Hepatocyte (in vitro differentiated cells): ENCODE measurements at regions not wholly inside any gene's neighbourhood (a gene's known extent, or its start where the extent isn't known, plus 50 kb on each side); places are given as distances from the start of the nearest gene placed in this dataset.

Source experiments
- DNase-seq: peaks from one replicate; pipeline ENCODE4 v3.0.0-alpha.2; 2016; ENCODE audit warnings: low spot score
- H2AFZ ChIP-seq: fragments of 200-600 bp; sonication (generic); 2 replicates; pipeline ENCODE4 v1.6.0; 2016; ENCODE audit warnings: antibody characterized with exemption, mild to moderate bottlenecking
- H3K27ac ChIP-seq: fragments of 200-600 bp; sonication (generic); 2 replicates; pipeline ENCODE4 v1.5.1; 2016; ENCODE audit warnings: mild to moderate bottlenecking
- H3K27me3 ChIP-seq: fragments of 200-600 bp; sonication (generic); 2 replicates; pipeline ENCODE4 v1.6.1; 2016
- H3K36me3 ChIP-seq: fragments of 200-600 bp; sonication (generic); replicated peaks from 2 replicates; pipeline ENCODE4 v1.5.1; 2016; ENCODE audit warnings: low read depth; ENCODE audit not compliant: insufficient read depth
- H3K4me1 ChIP-seq: fragments of 200-600 bp; sonication (generic); 2 replicates; pipeline ENCODE4 v1.5.1; 2016; ENCODE audit warnings: mild to moderate bottlenecking, moderate library complexity; ENCODE audit not compliant: insufficient read depth
- H3K4me2 ChIP-seq: fragments of 200-600 bp; sonication (generic); 2 replicates; pipeline ENCODE4 v1.6.0; 2016
- H3K4me3 ChIP-seq: fragments of 200-600 bp; sonication (generic); 2 replicates; pipeline ENCODE4 v1.5.1; 2016; ENCODE audit warnings: mild to moderate bottlenecking
- H3K79me2 ChIP-seq: fragments of 200-600 bp; sonication (generic); 2 replicates; pipeline ENCODE4 v1.6.0; 2017; ENCODE audit warnings: mild to moderate bottlenecking
- H3K9me2 ChIP-seq: fragments of 200-600 bp; sonication (generic); replicated peaks from 2 replicates; pipeline ENCODE4 v1.6.0; 2017; ENCODE audit warnings: mild to moderate bottlenecking; ENCODE audit not compliant: insufficient read depth
- H3K9me3 ChIP-seq: fragments of 200-600 bp; sonication (generic); 2 replicates; pipeline ENCODE4 v1.5.1; 2016; ENCODE audit warnings: low read depth, mild to moderate bottlenecking
- H4K20me1 ChIP-seq: fragments of 200-600 bp; sonication (generic); 2 replicates; pipeline ENCODE4 v1.6.0; 2016; ENCODE audit warnings: mild to moderate bottlenecking; ENCODE audit not compliant: insufficient read depth, poor library complexity, severe bottlenecking
- EZH2 ChIP-seq: fragments of 200-600 bp; sonication (generic); IDR thresholded peaks from 2 replicates; pipeline ENCODE4 v1.6.1; 2016; ENCODE audit warnings: antibody characterized with exemption, mild to moderate bottlenecking, borderline replicate concordance
- EZH2phosphoT487 ChIP-seq: fragments of 200-600 bp; sonication (generic); IDR thresholded peaks from one replicate; pipeline ENCODE4 v1.6.1; 2018; ENCODE audit warnings: antibody characterized with exemption, mild to moderate bottlenecking, low read depth, moderate library complexity; ENCODE audit not compliant: unreplicated experiment, severe bottlenecking
- WGBS: methylation state at CpG from one replicate; pipeline ENCODE4 v1.1.6; 2016; ENCODE audit warnings: low lambda C conversion rate; ENCODE audit errors: missing lambda C conversion rate; 5-methylcytosine and 5-hydroxymethylcytosine counted together
- TF ChIP-seq, protein P1 (sequence below): fragments of 200-600 bp; sonication (generic); IDR thresholded peaks from 2 replicates; pipeline ENCODE4 v1.5.1; 2016; ENCODE audit warnings: antibody characterized with exemption, mild to moderate bottlenecking; ENCODE audit not compliant: poor library complexity

DNA sequence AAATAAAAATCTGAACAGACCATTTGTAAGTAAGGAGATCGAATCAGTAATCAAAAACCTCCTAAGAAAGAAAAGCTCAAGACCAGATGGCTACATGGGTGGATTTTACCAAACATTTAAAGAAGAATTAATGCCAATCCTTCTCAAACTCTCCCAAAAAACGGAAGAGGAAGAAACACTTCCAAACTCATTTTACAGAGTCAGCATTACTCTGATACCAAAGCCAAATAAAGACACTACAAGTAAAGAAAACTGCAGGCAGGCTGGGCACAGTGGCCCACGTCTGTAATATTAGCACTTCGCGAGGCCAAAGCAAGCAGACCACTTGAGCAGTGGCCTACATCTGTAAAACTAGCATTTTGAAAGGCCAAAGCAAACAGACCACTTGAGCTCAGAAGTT is 159.8 kb downstream of the DPY19L2 start:
- Histone ChIP-seq H3K27ac (no peak overlapping the region), H3K9me3 (no peaks in the 10 kb centered on the region), H3K4me3 (no peak overlapping the region), H3K9me2 (no peaks in the 10 kb centered on the region), H3K4me1 (no peaks in the 10 kb centered on the region), H3K79me2 (no peaks in the 10 kb centered on the region), H3K4me2 (no peak overlapping the region), H2AFZ (no peak overlapping the region), H3K27me3 (no peaks in the 10 kb centered on the region), H3K36me3 (no peaks in the 10 kb centered on the region), H4K20me1 (no peaks in the 10 kb centered on the region)
- 91% methylated on average over 5 of the region's 5 CpGs for WGBS
- TF ChIP-seq EZH2, result no peak
- TF ChIP-seq EZH2phosphoT487, result no peak
- TF ChIP-seq, protein P1, sequence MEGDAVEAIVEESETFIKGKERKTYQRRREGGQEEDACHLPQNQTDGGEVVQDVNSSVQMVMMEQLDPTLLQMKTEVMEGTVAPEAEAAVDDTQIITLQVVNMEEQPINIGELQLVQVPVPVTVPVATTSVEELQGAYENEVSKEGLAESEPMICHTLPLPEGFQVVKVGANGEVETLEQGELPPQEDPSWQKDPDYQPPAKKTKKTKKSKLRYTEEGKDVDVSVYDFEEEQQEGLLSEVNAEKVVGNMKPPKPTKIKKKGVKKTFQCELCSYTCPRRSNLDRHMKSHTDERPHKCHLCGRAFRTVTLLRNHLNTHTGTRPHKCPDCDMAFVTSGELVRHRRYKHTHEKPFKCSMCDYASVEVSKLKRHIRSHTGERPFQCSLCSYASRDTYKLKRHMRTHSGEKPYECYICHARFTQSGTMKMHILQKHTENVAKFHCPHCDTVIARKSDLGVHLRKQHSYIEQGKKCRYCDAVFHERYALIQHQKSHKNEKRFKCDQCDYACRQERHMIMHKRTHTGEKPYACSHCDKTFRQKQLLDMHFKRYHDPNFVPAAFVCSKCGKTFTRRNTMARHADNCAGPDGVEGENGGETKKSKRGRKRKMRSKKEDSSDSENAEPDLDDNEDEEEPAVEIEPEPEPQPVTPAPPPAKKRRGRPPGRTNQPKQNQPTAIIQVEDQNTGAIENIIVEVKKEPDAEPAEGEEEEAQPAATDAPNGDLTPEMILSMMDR, result no peak
- no peak for DNase-seq

DNA sequence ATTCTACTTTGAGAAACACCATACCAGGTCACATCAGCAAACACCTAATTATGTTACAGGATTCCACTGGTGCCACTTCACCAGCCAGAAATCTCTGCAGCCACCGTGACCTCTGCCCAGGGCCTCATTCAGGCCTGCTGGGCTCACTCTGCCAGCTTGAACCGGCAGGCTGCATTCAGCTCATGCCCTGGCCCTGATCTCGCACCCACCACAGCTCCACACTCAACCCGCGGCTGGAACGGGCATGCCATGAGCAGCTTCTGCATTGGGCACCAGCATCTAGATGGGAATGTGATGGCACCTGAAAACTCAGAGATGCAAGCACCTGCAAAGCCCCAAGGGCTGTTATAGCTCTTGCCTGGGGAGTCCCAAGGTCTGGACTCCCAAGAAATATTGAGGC is 168.7 kb downstream of the DPY19L2 start:
- 95% methylated on average over 6 of the region's 6 CpGs for WGBS
- no peaks in the 10 kb centered on the region for H3K9me3 ChIP-seq
- H3K36me3 ChIP-seq, result no peaks in the 10 kb centered on the region
- H3K4me2 ChIP-seq, result no peak overlapping the region
- H3K79me2 ChIP-seq, result no peaks in the 10 kb centered on the region
- TF ChIP-seq EZH2 (no peak), EZH2phosphoT487 (no peak)
- TF ChIP-seq, protein P1, result no peak
- no peak overlapping the region for H2AFZ ChIP-seq
- no peaks in the 10 kb centered on the region for H4K20me1 ChIP-seq
- no peak overlapping the region for H3K27ac ChIP-seq
- H3K27me3 ChIP-seq, result no peaks in the 10 kb centered on the region
- H3K9me2 ChIP-seq, result no peaks in the 10 kb centered on the region
- H3K4me1 ChIP-seq, result no peaks in the 10 kb centered on the region
- no peak for DNase-seq
- no peak overlapping the region for H3K4me3 ChIP-seq

DNA sequence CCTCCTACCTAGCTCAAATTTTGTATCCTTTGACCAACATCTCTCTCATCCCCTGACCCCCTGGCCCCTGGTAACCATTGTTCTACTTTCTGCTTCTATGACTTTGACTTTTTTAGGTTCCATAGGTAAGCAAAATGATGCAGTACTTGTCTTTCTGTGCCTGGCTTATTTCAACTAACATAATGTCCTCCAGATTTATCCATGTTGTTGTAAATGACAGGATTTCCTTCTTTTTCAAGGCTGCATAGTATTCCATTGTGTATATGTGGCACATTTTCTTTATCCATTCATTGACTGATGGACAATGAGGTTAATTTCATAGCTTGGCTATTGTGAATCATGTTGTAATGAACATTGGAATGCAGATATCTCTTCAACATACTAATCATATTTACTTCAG is 170.1 kb downstream of the DPY19L2 start:
- H3K9me3 ChIP-seq, result no peaks in the 10 kb centered on the region
- H4K20me1 ChIP-seq, result no peaks in the 10 kb centered on the region
- no peaks in the 10 kb centered on the region for H3K36me3 ChIP-seq
- no peaks in the 10 kb centered on the region for H3K9me2 ChIP-seq
- no peaks in the 10 kb centered on the region for H3K79me2 ChIP-seq
- H2AFZ ChIP-seq, result no peak overlapping the region
- no peak overlapping the region for H3K4me2 ChIP-seq
- no peak overlapping the region for H3K27ac ChIP-seq
- no peaks in the 10 kb centered on the region for H3K4me1 ChIP-seq
- H3K27me3 ChIP-seq, result no peaks in the 10 kb centered on the region
- no peak for DNase-seq
- H3K4me3 ChIP-seq, result no peak overlapping the region
- TF ChIP-seq EZH2, result no peak
- TF ChIP-seq, protein P1, result no peak
- TF ChIP-seq EZH2phosphoT487, result no peak

DNA sequence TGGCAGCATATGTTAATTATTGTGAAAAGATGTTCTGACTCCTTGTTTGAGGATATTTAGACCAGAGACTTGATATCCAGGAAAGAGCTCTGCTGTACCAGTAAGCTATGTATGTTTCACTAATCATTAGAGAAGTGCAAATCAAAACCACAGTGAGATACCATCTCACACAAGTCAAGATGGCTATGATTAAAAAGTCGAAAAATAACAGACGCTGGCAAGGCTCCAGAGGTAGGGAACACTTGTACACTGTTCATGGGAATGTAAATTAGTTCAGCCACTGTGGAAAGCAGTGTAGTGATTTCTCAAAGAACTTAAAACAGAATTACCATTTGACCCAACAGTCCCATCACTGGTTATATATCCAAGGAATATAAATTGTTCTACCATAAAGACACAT is 171.6 kb downstream of the DPY19L2 start:
- WGBS, result 82% methylated on average over 2 of the region's 2 CpGs
- Histone ChIP-seq H3K4me2 (no peak overlapping the region), H3K27ac (no peak overlapping the region), H3K36me3 (no peaks in the 10 kb centered on the region), H3K27me3 (no peaks in the 10 kb centered on the region), H3K4me1 (no peaks in the 10 kb centered on the region), H3K9me2 (no peaks in the 10 kb centered on the region), H4K20me1 (no peaks in the 10 kb centered on the region), H3K4me3 (no peak overlapping the region), H2AFZ (no peak overlapping the region), H3K9me3 (no peaks in the 10 kb centered on the region), H3K79me2 (no peaks in the 10 kb centered on the region)
- TF ChIP-seq EZH2phosphoT487 (no peak), EZH2 (no peak)
- TF ChIP-seq, protein P1, result no peak
- no peak for DNase-seq
